ENCODE measurements at regions not wholly inside any gene's neighbourhood (a gene's known extent, or its start where the extent isn't known, plus 50 kb on each side); places are given as distances from the start of the nearest gene placed in this dataset.

DNA sequence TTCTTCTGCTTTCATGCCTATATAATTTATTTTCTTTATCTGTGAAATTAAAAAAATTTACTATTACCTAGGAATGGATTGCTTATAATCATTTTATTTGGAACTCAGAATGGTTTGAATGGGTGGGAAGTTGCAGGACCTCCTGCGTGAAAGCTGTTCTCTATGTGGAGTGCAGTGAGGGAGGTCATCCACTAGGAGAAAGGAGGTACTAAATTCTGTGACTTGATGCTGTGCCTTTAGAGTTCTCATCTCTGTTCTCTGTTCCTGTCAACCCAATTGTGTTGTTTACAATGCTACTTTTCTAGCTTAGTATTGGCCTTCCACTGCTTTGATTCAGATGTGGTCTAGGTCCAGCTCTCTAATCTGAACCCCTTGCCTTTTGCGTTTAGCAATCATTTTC, 65.0 kb upstream of the HIVEP1 start:
- no peak overlapping the region for H3K4me3 ChIP-seq
- no peaks in the 10 kb centered on the region for H3K9me3 ChIP-seq
- H3K36me3 ChIP-seq, result no peaks in the 10 kb centered on the region
- DNase-seq, result no peak
- H3K4me1 ChIP-seq, result no peaks in the 10 kb centered on the region
- TF ChIP-seq POLR2A (IDR thresholded peaks at IDR 0.05), result no peak
- no peak for TF ChIP-seq POLR2AphosphoS5 (IDR thresholded peaks at IDR 0.05)
- TF ChIP-seq CTCF (IDR thresholded peaks at IDR 0.05 in 8 of 11, conservative IDR thresholded peaks at IDR 0.05 in 3 of 11), result peak in 5 of 11 experiments; percentile 8 to 29 (median 14)
- intact Hi-C loops (cut with DNase I; ENCODE audit: low total_unique reads), result no loop called here
- H3K27me3 ChIP-seq (replicated peaks in 1 of 7), result no peaks in the 10 kb centered on the region
- H3K27ac ChIP-seq, result no peak overlapping the region
- WGBS, 5 donors, result 88 to 95% (median 92%) methylated on average over 2 of the region's 2 CpGs

- H3K36me3 ChIP-seq, result no peaks in the 10 kb centered on the region
- H3K4me1 ChIP-seq, result no peaks in the 10 kb centered on the region
- WGBS, 5 donors, result 75 to 95% (median 92%) methylated on average over 1 of the region's 1 CpG
- no peak for DNase-seq
- H3K27me3 ChIP-seq (replicated peaks in 1 of 7), result no peaks in the 10 kb centered on the region
- intact Hi-C loops (cut with DNase I; ENCODE audit: low total_unique reads), result no loop called here
- TF ChIP-seq CTCF (IDR thresholded peaks at IDR 0.05 in 8 of 11, conservative IDR thresholded peaks at IDR 0.05 in 3 of 11) (no peak), POLR2AphosphoS5 (IDR thresholded peaks at IDR 0.05) (no peak), POLR2A (IDR thresholded peaks at IDR 0.05) (no peak)
- no peak overlapping the region for H3K27ac ChIP-seq
- no peak overlapping the region for H3K4me3 ChIP-seq
- H3K9me3 ChIP-seq, result no peaks in the 10 kb centered on the region
Observed at GRCh38 chr6:11944111-11944510, 68.0 kb upstream of the HIVEP1 start.

GRCh38 chr6:11943060-11943459, 69.1 kb upstream of the HIVEP1 start:
- WGBS, 5 donors, result 79 to 97% (median 95%) methylated on average over 5 of the region's 5 CpGs
- no peak overlapping the region for H3K27ac ChIP-seq
- intact Hi-C loops (cut with DNase I; ENCODE audit: low total_unique reads), result no loop called here

More at GRCh38 chr6:11943060-11943459, 69.1 kb upstream of the HIVEP1 start:
- Histone ChIP-seq H3K4me1 (peaks cover 5 to 9% (median 7%) of the 10 kb centered on the region in 6 donors), H3K36me3 (no peaks in the 10 kb centered on the region), H3K9me3 (no peaks in the 10 kb centered on the region), H3K4me3 (no peak overlapping the region), H3K27me3 (replicated peaks in 1 of 7) (no peaks in the 10 kb centered on the region)
- no peak for DNase-seq
- TF ChIP-seq CTCF (IDR thresholded peaks at IDR 0.05 in 8 of 11, conservative IDR thresholded peaks at IDR 0.05 in 3 of 11), result no peak
- no peak for TF ChIP-seq POLR2AphosphoS5 (IDR thresholded peaks at IDR 0.05)
- TF ChIP-seq POLR2A (IDR thresholded peaks at IDR 0.05), result no peak

Measured in spleen (tissue), 11 donors.